ENCODE measurements at regions not wholly inside any gene's neighbourhood (a gene's known extent, or its start where the extent isn't known, plus 50 kb on each side); places are given as distances from the start of the nearest gene placed in this dataset.

GRCh38 chr1:82875170-82875569 lies 1074.4 kb downstream of the ADGRL2 start:
- DNase-seq (ENCODE audit: low read depth) = no peak
- TF ChIP-seq, protein P1, sequence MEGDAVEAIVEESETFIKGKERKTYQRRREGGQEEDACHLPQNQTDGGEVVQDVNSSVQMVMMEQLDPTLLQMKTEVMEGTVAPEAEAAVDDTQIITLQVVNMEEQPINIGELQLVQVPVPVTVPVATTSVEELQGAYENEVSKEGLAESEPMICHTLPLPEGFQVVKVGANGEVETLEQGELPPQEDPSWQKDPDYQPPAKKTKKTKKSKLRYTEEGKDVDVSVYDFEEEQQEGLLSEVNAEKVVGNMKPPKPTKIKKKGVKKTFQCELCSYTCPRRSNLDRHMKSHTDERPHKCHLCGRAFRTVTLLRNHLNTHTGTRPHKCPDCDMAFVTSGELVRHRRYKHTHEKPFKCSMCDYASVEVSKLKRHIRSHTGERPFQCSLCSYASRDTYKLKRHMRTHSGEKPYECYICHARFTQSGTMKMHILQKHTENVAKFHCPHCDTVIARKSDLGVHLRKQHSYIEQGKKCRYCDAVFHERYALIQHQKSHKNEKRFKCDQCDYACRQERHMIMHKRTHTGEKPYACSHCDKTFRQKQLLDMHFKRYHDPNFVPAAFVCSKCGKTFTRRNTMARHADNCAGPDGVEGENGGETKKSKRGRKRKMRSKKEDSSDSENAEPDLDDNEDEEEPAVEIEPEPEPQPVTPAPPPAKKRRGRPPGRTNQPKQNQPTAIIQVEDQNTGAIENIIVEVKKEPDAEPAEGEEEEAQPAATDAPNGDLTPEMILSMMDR (conservative IDR thresholded peaks at IDR 0.05; ENCODE audit: low read depth, low read length) = no peak
- H3K4me3 ChIP-seq (ENCODE audit: low read depth, low read length) = no peak overlapping the region

- DNase-seq (ENCODE audit: low read depth) = no peak
- TF ChIP-seq, protein P1 (conservative IDR thresholded peaks at IDR 0.05; ENCODE audit: low read depth, low read length) = no peak
- no peak overlapping the region for H3K4me3 ChIP-seq (ENCODE audit: low read depth, low read length)
Observed at GRCh38 chr1:82874041-82874440, 1073.3 kb downstream of the ADGRL2 start.

DNA sequence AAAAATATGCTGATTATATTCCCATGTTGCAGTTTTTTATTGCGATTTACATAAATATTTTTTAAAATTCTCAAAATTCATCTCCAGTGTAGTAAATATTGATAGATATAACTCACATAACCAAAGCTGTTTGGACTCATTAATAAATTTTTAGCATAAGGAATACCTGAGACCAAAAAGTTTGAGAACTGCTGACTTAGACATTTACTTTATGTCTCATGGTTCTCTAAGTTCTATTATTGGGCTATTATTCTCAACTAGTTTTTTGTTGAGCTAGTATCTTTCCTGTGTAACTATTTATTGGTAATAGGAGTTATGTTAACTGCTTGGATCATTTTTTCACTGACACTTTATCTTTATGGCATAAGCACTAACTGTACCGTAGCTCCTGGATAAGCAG lies 1069.6 kb downstream of the ADGRL2 start:
- no peak for DNase-seq (ENCODE audit: low read depth)
- TF ChIP-seq, protein P1 (conservative IDR thresholded peaks at IDR 0.05; ENCODE audit: low read depth, low read length) = no peak
- no peak overlapping the region for H3K4me3 ChIP-seq (ENCODE audit: low read depth, low read length)

- DNase-seq (ENCODE audit: low read depth) = no peak
- no peak overlapping the region for H3K4me3 ChIP-seq (ENCODE audit: low read depth, low read length)
- TF ChIP-seq, protein P1 (conservative IDR thresholded peaks at IDR 0.05; ENCODE audit: low read depth, low read length) = no peak
Observed at GRCh38 chr1:82867781-82868180, 1067.0 kb downstream of the ADGRL2 start.

DNA sequence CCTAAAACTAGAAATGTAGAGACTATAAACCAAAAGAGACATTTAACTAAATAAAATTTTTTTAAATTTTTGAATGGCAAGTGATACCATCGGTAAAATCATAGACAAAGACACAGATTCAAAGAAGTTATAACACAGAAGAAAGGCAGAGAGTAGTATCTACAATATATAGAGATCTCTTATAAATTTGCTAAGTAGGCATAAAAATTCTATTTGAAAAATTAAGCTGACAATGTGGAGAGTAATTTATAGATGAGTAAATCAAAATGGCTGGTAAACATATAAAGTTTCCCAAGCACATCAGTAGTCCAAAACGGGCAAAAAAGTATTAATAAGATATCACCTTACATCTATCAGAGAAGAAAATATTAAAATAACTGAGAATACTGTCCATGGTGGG lies 1061.0 kb downstream of the ADGRL2 start:
- TF ChIP-seq, protein P1 (conservative IDR thresholded peaks at IDR 0.05; ENCODE audit: low read depth, low read length) = no peak
- no peak for DNase-seq (ENCODE audit: low read depth)
- H3K4me3 ChIP-seq (ENCODE audit: low read depth, low read length) = no peak overlapping the region

DNA sequence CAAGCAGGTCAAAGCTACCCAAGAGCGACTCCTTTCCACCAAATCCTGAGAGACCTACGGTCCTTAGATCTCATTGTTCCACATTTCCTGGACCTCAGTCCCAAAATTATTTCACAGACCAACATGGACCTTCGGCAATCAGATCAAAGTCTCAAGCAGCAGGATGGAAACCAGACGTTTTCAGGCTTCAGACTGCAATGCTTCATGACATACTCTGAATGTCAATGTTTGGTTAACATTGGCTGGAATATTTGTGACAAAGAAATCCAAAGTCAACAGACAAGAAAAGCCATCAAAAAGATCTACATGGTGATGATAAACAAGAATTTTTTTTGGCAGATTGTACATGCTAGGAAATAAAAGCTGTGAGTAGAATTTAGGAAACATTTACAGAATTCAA lies 1057.3 kb downstream of the ADGRL2 start:
- TF ChIP-seq, protein P1 (conservative IDR thresholded peaks at IDR 0.05; ENCODE audit: low read depth, low read length) = no peak
- no peak overlapping the region for H3K4me3 ChIP-seq (ENCODE audit: low read depth, low read length)
- DNase-seq (ENCODE audit: low read depth) = no peak

- no peak for DNase-seq (ENCODE audit: low read depth)
- no peak overlapping the region for H3K4me3 ChIP-seq (ENCODE audit: low read depth, low read length)
- TF ChIP-seq, protein P1 (conservative IDR thresholded peaks at IDR 0.05; ENCODE audit: low read depth, low read length) = no peak
Observed at GRCh38 chr1:82849460-82849859, 1048.7 kb downstream of the ADGRL2 start.

Measured in epithelial cell of proximal tubule (primary cell).